ENCODE measurements at regions not wholly inside any gene's neighbourhood (a gene's known extent, or its start where the extent isn't known, plus 50 kb on each side); places are given as distances from the start of the nearest gene placed in this dataset.

DNA sequence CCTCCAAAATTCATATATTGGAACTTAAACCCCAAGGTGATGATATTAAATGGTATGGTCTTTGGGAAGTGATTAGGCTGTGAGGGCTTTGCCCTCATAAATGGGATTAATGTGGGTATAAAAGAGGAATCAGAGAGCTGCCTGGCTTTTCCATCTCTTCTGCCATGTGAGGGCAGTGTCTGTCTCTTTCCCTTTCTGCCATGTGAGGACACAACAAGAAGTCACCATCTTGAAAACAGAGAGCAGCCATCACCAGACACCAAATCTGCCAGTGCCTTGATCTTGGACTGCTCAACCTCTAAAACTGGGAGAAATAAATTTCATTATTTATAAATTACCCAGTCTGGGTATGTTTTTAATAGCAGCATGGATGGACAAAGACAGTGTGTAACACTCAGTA is 263.0 kb downstream of the PAX1 start:
- Histone ChIP-seq H3K4me3 (no peak overlapping the region), H3K9me3 (no peaks in the 10 kb centered on the region), H3K27me3 (no peaks in the 10 kb centered on the region), H3K27ac (no peak overlapping the region), H3K36me3 (no peaks in the 10 kb centered on the region), H3K4me1 (no peaks in the 10 kb centered on the region)
- DNase-seq (no peak), ATAC-seq (no peak)
- TF ChIP-seq, protein P1, sequence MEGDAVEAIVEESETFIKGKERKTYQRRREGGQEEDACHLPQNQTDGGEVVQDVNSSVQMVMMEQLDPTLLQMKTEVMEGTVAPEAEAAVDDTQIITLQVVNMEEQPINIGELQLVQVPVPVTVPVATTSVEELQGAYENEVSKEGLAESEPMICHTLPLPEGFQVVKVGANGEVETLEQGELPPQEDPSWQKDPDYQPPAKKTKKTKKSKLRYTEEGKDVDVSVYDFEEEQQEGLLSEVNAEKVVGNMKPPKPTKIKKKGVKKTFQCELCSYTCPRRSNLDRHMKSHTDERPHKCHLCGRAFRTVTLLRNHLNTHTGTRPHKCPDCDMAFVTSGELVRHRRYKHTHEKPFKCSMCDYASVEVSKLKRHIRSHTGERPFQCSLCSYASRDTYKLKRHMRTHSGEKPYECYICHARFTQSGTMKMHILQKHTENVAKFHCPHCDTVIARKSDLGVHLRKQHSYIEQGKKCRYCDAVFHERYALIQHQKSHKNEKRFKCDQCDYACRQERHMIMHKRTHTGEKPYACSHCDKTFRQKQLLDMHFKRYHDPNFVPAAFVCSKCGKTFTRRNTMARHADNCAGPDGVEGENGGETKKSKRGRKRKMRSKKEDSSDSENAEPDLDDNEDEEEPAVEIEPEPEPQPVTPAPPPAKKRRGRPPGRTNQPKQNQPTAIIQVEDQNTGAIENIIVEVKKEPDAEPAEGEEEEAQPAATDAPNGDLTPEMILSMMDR (IDR thresholded peaks at IDR 0.05) = no peak
- intact Hi-C loops (cut with DNase I) = no loop called here

DNA sequence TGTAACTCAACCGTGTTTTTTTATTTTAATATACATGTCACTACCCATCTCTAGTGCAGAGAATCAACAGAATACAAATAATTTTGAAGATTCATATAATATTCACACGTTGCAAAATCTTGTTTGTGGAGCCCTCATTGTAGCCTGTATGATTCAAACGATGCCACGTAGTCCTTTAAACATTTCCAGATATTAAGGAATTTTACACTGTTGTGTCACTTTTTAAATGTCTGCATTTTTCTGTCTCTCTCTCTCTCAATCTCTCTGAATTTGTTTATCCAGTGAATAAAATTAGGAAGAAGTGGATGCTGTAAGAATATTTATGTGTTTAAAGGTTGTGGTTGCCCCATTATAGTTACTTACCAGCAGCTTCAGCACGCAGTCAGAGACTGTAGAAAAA is 262.0 kb downstream of the PAX1 start:
- DNase-seq = no peak
- TF ChIP-seq, protein P1 (IDR thresholded peaks at IDR 0.05) = no peak
- H3K27ac ChIP-seq = no peak overlapping the region
- intact Hi-C loops (cut with DNase I) = no loop called here
- ATAC-seq = no peak
- H3K4me1 ChIP-seq = no peaks in the 10 kb centered on the region
- H3K4me3 ChIP-seq = no peak overlapping the region
- no peaks in the 10 kb centered on the region for H3K27me3 ChIP-seq
- no peaks in the 10 kb centered on the region for H3K36me3 ChIP-seq
- no peaks in the 10 kb centered on the region for H3K9me3 ChIP-seq

DNA sequence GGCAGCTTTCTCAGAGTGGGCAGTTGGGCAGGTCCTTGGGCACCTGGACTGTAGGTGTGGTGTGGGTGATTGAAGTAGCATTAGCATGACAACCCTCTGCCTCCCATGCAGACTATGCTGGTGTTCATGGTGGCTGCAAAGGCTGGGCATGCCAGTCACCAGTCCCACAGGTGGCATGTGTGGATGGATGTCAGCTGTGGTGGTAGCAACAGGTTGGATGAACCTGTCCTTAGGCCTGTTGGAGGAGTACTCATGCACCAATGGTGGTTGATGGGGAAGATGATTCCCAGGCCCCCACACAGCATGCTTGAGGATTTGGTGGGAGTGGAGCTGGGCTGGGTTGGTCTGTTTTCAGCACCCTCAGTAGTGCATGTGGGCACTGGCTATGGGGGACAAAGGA is 251.1 kb downstream of the PAX1 start:
- no peak for ATAC-seq
- no peak for DNase-seq
- no peaks in the 10 kb centered on the region for H3K27me3 ChIP-seq
- no peak overlapping the region for H3K27ac ChIP-seq
- intact Hi-C loops (cut with DNase I) = no loop called here
- H3K4me1 ChIP-seq = no peaks in the 10 kb centered on the region
- no peaks in the 10 kb centered on the region for H3K36me3 ChIP-seq
- no peak overlapping the region for H3K4me3 ChIP-seq
- H3K9me3 ChIP-seq = peaks cover 0 to 25% of the 10 kb centered on the region in 2 donors
- TF ChIP-seq, protein P1 (IDR thresholded peaks at IDR 0.05) = no peak

DNA sequence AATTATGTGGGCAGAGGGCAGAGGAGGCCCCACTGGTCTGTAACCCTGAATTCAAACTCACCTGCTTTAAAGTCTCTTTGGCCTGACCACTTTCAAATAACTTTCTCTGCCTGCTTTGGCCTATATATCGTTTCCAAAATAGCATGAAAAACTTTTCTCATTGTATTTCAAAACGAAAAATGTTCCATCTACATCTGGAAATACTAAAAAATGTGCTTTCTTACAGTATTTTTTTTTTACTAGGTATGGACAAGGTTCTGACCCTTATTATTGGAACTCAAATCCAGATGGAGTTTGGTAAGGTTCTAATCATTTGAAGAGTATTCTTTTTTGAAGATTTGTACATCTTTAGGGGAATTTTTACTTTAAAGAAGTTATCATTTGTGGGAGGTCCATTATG is 241.9 kb downstream of the PAX1 start:
- H3K9me3 ChIP-seq = peaks cover 0 to 7% of the 10 kb centered on the region in 2 donors
- intact Hi-C loops (cut with DNase I) = no loop called here
- no peaks in the 10 kb centered on the region for H3K4me1 ChIP-seq
- H3K27ac ChIP-seq = no peak overlapping the region
- no peak overlapping the region for H3K4me3 ChIP-seq
- DNase-seq (no peak), ATAC-seq (no peak)
- H3K36me3 ChIP-seq = no peaks in the 10 kb centered on the region
- TF ChIP-seq, protein P1 (IDR thresholded peaks at IDR 0.05) = no peak
- H3K27me3 ChIP-seq = no peaks in the 10 kb centered on the region

DNA sequence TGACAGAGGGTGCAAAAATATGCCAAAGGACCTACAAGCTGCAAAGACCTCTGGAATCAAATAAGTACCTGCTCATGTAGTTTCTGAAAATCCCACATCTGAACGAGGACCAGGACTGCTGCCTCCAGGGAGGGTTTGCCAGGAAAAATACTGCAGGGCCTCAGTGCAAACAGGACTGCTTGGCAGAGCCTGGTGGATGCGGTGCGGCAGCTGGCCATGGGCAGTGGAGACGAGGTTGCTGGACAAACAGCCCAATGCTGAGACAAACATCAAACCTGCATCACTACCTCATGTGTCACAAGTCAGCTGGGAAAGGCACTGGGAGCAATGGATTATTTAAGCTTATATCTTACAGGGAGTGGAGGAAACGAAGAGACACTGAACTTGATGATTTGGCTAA is 238.8 kb downstream of the PAX1 start:
- ATAC-seq (no peak), DNase-seq (no peak)
- H3K9me3 ChIP-seq = peaks cover 0 to 7% of the 10 kb centered on the region in 2 donors
- H3K4me1 ChIP-seq = no peaks in the 10 kb centered on the region
- no peak overlapping the region for H3K4me3 ChIP-seq
- intact Hi-C loops (cut with DNase I) = no loop called here
- no peaks in the 10 kb centered on the region for H3K27me3 ChIP-seq
- no peak overlapping the region for H3K27ac ChIP-seq
- no peaks in the 10 kb centered on the region for H3K36me3 ChIP-seq
- TF ChIP-seq, protein P1 (IDR thresholded peaks at IDR 0.05) = no peak

Data from left lung (tissue), 4 donors.